Coronary artery (tissue), 2 donors: ENCODE measurements at regions not wholly inside any gene's neighbourhood (a gene's known extent, or its start where the extent isn't known, plus 50 kb on each side); places are given as distances from the start of the nearest gene placed in this dataset.

Source experiments
- DNase-seq: peaks from one replicate; pipeline ENCODE4 v3.0.0-alpha.2; 2017; ENCODE audit warnings: low spot score
- H3K27ac ChIP-seq, 2 donors: fragments of 200-600 bp; sonication (generic); one replicate each; pipeline ENCODE4 v1.5.1; 2016 to 2019
- H3K4me3 ChIP-seq: fragments of 200-600 bp; sonication (generic); 2 replicates; pipeline ENCODE4 v1.5.1; 2016; ENCODE audit warnings: mild to moderate bottlenecking, moderate library complexity
- CTCF ChIP-seq: fragments of 200-600 bp; sonication (generic); IDR thresholded peaks from one replicate; pipeline ENCODE4 v1.5.1; 2019; ENCODE audit warnings: antibody characterized with exemption

- H3K4me3 ChIP-seq, result no peak overlapping the region
- no peak for TF ChIP-seq CTCF
- peak overlapping the region; percentile 80 to 93 for H3K27ac ChIP-seq
- no peak for DNase-seq
Observed at GRCh38 chr6:82015526-82015925, 232.0 kb downstream of the IBTK start.

- H3K4me3 ChIP-seq, result no peak overlapping the region
- no peak for DNase-seq
- peak overlapping the region; percentile 80 to 93 for H3K27ac ChIP-seq
- TF ChIP-seq CTCF, result no peak
Observed at GRCh38 chr6:82015043-82015442, 232.5 kb downstream of the IBTK start.

GRCh38 chr6:82013561-82014530, 233.7 kb downstream of the IBTK start:
- TF ChIP-seq CTCF, result no peak
- H3K4me3 ChIP-seq, result no peak overlapping the region
- peak overlapping the region; percentile 80 to 93 for H3K27ac ChIP-seq
- DNase-seq, result peak; percentile 71

- no peak overlapping the region for H3K4me3 ChIP-seq
- peak; percentile 32 for TF ChIP-seq CTCF
- no peak overlapping the region for H3K27ac ChIP-seq
- DNase-seq, result no peak
Observed at GRCh38 chr6:82006027-82006738, 241.4 kb downstream of the IBTK start.

- no peak overlapping the region for H3K27ac ChIP-seq
- H3K4me3 ChIP-seq, result no peak overlapping the region
- no peak for DNase-seq
- TF ChIP-seq CTCF, result no peak
Observed at GRCh38 chr6:82000551-82000950, 247.0 kb downstream of the IBTK start.

GRCh38 chr6:81999826-82000225, 247.3 kb upstream of the TENT5A start:
- no peak for TF ChIP-seq CTCF
- Histone ChIP-seq H3K4me3 (no peak overlapping the region), H3K27ac (no peak overlapping the region)
- DNase-seq, result no peak
